ENCODE measurements at regions not wholly inside any gene's neighbourhood (a gene's known extent, or its start where the extent isn't known, plus 50 kb on each side); places are given as distances from the start of the nearest gene placed in this dataset.

DNA sequence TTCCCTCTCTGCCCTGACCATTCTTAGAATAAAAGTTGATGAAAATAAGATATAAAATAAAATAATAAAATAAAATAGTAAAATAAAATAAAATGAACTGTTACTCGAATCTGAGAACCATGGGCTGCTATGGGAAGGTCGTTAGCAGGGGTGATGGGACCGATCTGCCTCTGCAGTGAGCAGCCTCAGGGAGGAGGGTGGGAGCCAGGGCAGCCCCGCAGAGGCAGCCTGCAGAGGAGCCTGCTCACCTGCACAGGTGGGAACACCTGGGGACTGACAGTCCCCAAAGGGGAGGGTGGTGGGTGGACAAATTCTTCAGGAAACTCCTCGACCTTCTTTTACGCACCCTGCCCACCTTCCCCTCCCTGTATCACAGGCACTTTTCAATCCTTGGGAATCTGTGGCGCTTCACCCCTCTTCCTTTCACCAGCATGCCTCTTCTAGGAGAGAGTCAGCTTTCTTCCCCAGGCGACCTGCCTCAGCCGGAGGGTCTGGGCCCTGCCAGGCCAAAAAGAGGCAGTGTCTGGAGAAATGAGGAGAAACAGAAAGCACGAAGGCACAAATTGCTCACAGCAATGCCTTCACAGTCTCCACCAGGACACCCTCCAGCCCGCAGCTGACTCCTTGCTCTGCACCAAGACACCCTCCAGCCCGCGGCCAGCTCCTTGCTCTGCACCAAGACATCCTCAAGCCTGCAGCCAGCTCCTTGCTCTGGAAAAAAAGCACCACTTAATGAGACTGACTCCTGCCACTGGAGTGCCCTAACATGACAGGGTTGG, 368.4 kb upstream of the SHH start:
- ChIA-PET POLR2A (no interaction called here), CTCF (no interaction called here)
- Histone ChIP-seq H3K9me3 (ENCODE audit: low read length) (no peaks in the 10 kb centered on the region), H3K4me3 (ENCODE audit: low read length) (no peak overlapping the region), H3K27ac (ENCODE audit: low read depth, low read length) (no peak overlapping the region), H3K36me3 (ENCODE audit: insufficient read depth, low read length) (no peaks in the 10 kb centered on the region), H3K27me3 (ENCODE audit: insufficient read depth, low read length, poor library complexity, severe bottlenecking) (no peaks in the 10 kb centered on the region), H3K4me1 (ENCODE audit: insufficient read depth, low read length) (no peaks in the 10 kb centered on the region)
- Mint-ChIP-seq H3K36me3 (peaks cover 0 to under 1% (median 0%) of the 10 kb centered on the region in 3 donors), H3K4me1 (no peaks in the 10 kb centered on the region), H3K4me3 (no peak overlapping the region), H3K27me3 (peaks cover 3 to 5% of the 10 kb centered on the region in 2 donors), H3K9me3 (peaks cover 0 to 5% (median 0%) of the 10 kb centered on the region in 5 donors), H3K27ac (no peak overlapping the region)
- DNase-seq = no peak

DNA sequence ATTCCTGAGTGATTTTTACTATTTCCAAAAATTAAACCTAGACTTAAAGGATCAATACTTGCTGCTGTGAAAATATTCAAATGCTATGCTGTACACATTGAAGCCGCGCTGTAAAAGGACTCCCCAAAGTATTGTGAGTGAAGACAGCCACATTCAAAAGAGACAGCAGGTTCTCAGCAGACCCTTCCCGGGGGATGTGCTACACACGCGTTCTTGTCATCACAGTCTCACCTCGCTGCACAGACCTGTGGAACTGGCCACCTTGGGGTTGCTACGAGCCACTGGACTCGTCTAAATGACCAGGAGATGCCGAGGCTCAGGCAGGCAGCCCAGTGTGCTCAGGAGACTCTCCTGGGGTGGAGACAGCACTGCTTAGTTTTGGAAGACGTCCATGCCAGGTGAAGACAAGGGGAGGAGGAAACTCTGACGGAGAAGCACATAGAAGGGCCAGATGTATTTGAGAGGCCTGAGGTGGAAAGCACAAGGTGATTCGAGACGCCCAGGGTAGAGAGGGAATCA, 367.7 kb upstream of the SHH start:
- POLR2A ChIA-PET = no interaction called here
- no peaks in the 10 kb centered on the region for H3K36me3 ChIP-seq (ENCODE audit: insufficient read depth, low read length)
- no peak overlapping the region for H3K27ac ChIP-seq (ENCODE audit: low read depth, low read length)
- no peak overlapping the region for H3K4me3 ChIP-seq (ENCODE audit: low read length)
- H3K4me1 ChIP-seq (ENCODE audit: insufficient read depth, low read length) = no peaks in the 10 kb centered on the region
- Mint-ChIP-seq H3K4me1 (no peaks in the 10 kb centered on the region), H3K9me3 (peaks cover 0 to 4% (median 0%) of the 10 kb centered on the region in 5 donors), H3K36me3 (no peaks in the 10 kb centered on the region), H3K27ac (no peak overlapping the region), H3K27me3 (peaks cover 3 to 5% of the 10 kb centered on the region in 2 donors), H3K4me3 (no peak overlapping the region)
- no peaks in the 10 kb centered on the region for H3K27me3 ChIP-seq (ENCODE audit: insufficient read depth, low read length, poor library complexity, severe bottlenecking)
- DNase-seq = no peak
- no peaks in the 10 kb centered on the region for H3K9me3 ChIP-seq (ENCODE audit: low read length)
- CTCF ChIA-PET = no interaction called here

DNA sequence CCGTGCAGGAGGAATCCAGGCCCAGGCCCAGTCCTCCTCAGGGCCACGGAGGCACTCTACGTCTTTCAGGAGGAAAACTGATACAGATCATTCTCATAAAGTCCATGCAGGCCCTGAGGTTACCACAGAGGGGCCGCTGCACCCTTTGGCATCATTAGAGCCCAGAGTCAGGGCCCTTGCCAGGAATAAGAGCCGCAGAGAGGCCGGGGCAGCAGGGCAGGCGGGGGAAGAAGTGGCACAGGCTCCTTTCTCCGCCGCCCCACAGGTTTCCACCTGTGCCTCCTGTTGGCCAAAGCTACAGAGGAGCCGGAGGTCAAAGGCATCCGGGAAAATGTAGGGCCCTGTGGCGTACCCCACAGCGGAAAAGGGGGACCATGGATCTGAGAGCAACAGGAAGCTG, 366.6 kb upstream of the SHH start:
- Mint-ChIP-seq H3K27me3 (peaks cover 3 to 4% of the 10 kb centered on the region in 2 donors), H3K4me3 (no peak overlapping the region), H3K9me3 (peaks cover 0 to 4% (median 0%) of the 10 kb centered on the region in 5 donors), H3K4me1 (no peaks in the 10 kb centered on the region), H3K27ac (no peak overlapping the region), H3K36me3 (no peaks in the 10 kb centered on the region)
- POLR2A ChIA-PET = no interaction called here
- DNase-seq = no peak
- no peaks in the 10 kb centered on the region for H3K27me3 ChIP-seq (ENCODE audit: insufficient read depth, low read length, poor library complexity, severe bottlenecking)
- H3K4me1 ChIP-seq (ENCODE audit: insufficient read depth, low read length) = no peaks in the 10 kb centered on the region
- H3K36me3 ChIP-seq (ENCODE audit: insufficient read depth, low read length) = no peaks in the 10 kb centered on the region
- no peaks in the 10 kb centered on the region for H3K9me3 ChIP-seq (ENCODE audit: low read length)
- no peak overlapping the region for H3K4me3 ChIP-seq (ENCODE audit: low read length)
- H3K27ac ChIP-seq (ENCODE audit: low read depth, low read length) = no peak overlapping the region
- CTCF ChIA-PET = no interaction called here

DNA sequence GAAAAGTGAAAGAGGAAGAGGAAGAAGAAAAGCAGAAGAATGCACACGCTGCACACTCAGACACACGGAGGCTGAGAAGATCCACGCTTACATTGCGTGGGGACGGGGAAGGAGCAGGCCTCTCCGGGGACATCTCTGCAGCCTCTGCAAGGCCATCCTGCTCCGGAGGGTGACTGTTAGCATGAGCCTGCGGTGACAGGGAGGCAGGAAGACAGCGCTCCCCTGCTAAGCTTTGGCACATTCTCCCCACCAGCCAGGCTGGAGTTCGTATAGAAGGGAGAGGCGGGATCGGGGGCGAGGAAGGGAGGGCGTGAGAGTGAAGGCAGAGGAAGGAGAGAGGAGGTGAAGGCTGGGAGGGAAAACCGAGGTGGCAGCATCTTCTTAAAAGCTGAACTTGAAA, 366.0 kb upstream of the SHH start:
- no peak overlapping the region for H3K4me3 ChIP-seq (ENCODE audit: low read length)
- H3K4me1 Mint-ChIP-seq = no peaks in the 10 kb centered on the region

DNA sequence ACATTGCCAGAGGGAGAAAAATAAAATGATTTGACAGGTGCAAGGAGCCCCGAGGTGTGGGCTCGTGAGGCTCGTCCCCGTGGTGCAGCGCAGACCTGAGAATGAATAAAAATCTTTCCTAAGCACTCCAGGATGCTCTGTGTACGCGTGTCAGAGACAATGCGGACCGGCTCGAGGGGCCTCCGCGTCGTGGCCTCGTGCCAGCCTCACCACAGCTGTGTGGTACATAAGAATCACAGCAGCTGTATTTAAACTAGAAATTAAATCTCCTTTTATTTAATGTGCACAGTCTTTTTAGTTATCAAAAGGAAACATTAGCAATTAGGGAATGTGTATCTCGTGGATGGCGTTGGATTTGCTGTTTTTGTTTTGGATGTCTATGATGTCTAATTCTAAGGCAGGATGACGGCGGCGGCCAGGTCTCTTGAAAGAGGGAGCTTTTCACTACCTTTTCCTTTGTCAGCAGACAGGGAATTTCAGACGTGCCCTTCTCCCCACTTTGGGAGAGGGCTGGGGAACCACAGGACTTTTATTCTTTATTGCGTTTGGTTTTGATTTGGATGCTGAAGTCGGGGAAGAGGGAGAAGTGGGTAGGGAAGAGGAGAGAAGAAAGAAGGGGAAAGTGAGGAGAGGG, 365.3 kb upstream of the SHH start:
- no peaks in the 10 kb centered on the region for H3K36me3 ChIP-seq (ENCODE audit: insufficient read depth, low read length)
- no peaks in the 10 kb centered on the region for H3K4me1 ChIP-seq (ENCODE audit: insufficient read depth, low read length)
- Mint-ChIP-seq H3K36me3 (no peaks in the 10 kb centered on the region), H3K4me3 (no peak overlapping the region), H3K9me3 (peaks cover 0 to 4% (median 0%) of the 10 kb centered on the region in 5 donors), H3K4me1 (no peaks in the 10 kb centered on the region), H3K27ac (no peak overlapping the region), H3K27me3 (peaks cover 3 to 7% of the 10 kb centered on the region in 2 donors)
- no peak overlapping the region for H3K27ac ChIP-seq (ENCODE audit: low read depth, low read length)
- no peaks in the 10 kb centered on the region for H3K9me3 ChIP-seq (ENCODE audit: low read length)
- no peak overlapping the region for H3K4me3 ChIP-seq (ENCODE audit: low read length)
- no peak for DNase-seq
- POLR2A ChIA-PET = no interaction called here
- CTCF ChIA-PET = no interaction called here
- no peaks in the 10 kb centered on the region for H3K27me3 ChIP-seq (ENCODE audit: insufficient read depth, low read length, poor library complexity, severe bottlenecking)

More for the DNA sequence above, 366.0 kb upstream of the SHH start:
- H3K4me1 ChIP-seq (ENCODE audit: insufficient read depth, low read length) = no peaks in the 10 kb centered on the region
- Mint-ChIP-seq H3K27me3 (peaks cover 3 to 4% of the 10 kb centered on the region in 2 donors), H3K36me3 (no peaks in the 10 kb centered on the region), H3K4me3 (no peak overlapping the region), H3K9me3 (peaks cover 0 to 4% (median 0%) of the 10 kb centered on the region in 5 donors), H3K27ac (no peak overlapping the region)
- H3K27ac ChIP-seq (ENCODE audit: low read depth, low read length) = no peak overlapping the region
- no peak for DNase-seq
- no peaks in the 10 kb centered on the region for H3K9me3 ChIP-seq (ENCODE audit: low read length)
- H3K36me3 ChIP-seq (ENCODE audit: insufficient read depth, low read length) = no peaks in the 10 kb centered on the region
- ChIA-PET CTCF (no interaction called here), POLR2A (no interaction called here)
- H3K27me3 ChIP-seq (ENCODE audit: insufficient read depth, low read length, poor library complexity, severe bottlenecking) = no peaks in the 10 kb centered on the region

DNA sequence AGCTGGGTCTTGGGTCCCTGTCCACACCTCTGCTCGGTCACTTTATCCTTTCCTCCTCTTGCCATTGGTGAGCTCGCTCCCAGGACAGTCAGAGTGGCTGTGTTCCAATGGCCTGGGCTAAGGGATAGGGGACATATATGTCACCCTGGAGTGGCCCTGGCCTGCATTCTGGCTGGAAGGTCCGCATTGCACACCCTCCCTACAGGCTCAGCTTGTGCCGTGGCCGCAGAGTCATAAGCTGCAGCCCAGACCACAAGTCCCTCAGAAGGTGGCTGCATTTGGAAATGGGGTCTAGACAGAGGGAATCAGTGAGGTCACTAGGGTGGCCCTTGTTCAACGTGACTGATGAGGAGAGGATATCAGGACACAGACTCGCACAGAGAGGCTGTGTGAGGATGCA, 363.8 kb upstream of the SHH start:
- H3K9me3 Mint-ChIP-seq = peaks cover 0 to 4% (median 0%) of the 10 kb centered on the region in 5 donors
- ChIA-PET POLR2A (no interaction called here), CTCF (no interaction called here)
- Histone ChIP-seq H3K4me1 (ENCODE audit: insufficient read depth, low read length) (no peaks in the 10 kb centered on the region), H3K9me3 (ENCODE audit: low read length) (no peaks in the 10 kb centered on the region), H3K36me3 (ENCODE audit: insufficient read depth, low read length) (no peaks in the 10 kb centered on the region), H3K27ac (ENCODE audit: low read depth, low read length) (no peak overlapping the region), H3K4me3 (ENCODE audit: low read length) (no peak overlapping the region), H3K27me3 (ENCODE audit: insufficient read depth, low read length, poor library complexity, severe bottlenecking) (no peaks in the 10 kb centered on the region)
- no peaks in the 10 kb centered on the region for H3K36me3 Mint-ChIP-seq
- no peak for DNase-seq
- H3K4me1 Mint-ChIP-seq = no peaks in the 10 kb centered on the region
- H3K4me3 Mint-ChIP-seq = no peak overlapping the region
- no peak overlapping the region for H3K27ac Mint-ChIP-seq
- peaks cover 3 to 7% of the 10 kb centered on the region in 2 donors for H3K27me3 Mint-ChIP-seq

DNA sequence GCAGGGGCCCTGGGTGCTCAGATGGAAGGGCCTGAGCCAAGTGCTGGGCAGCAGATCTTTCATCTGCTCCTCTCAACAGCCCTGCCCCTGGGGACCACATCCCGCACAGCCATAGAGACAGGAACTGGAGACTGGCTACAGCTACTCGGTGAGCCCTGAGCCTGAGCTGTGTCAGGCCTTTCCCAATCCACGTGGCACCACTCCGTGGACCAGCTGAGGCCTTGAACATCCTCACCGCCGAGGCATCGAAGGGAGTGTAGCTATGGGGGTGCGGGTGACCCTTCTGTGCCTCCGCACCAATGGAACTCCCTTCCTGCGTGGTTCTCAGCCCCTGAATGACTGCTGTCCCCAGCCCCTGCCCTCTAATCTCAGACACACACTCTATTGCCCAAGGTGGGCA, 362.7 kb upstream of the SHH start:
- H3K9me3 ChIP-seq (ENCODE audit: low read length) = no peaks in the 10 kb centered on the region

DNA sequence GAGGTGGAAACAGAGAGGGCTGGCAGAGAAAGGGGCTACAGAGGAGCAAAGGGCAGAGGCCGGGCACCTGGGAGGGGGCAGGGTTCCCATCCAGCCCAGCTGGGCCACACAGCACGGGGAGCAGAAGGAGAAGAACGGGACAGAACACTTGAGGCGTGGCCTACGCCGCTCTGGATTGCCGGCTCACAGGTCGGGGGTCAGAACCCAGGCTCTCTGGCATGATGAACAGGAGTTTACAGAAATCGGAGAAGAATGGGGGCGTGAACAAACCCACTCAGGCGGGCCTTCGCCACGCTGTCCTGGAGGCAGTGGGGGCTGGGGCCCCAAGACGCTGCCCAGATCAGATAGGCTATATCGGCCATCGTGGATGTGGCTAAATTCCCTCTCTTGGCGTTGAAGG, 362.2 kb upstream of the SHH start:
- Mint-ChIP-seq H3K36me3 (no peaks in the 10 kb centered on the region), H3K4me3 (no peak overlapping the region), H3K27me3 (peaks cover 0 to 7% of the 10 kb centered on the region in 2 donors), H3K4me1 (no peaks in the 10 kb centered on the region), H3K9me3 (peaks cover 0 to 2% (median 0%) of the 10 kb centered on the region in 5 donors), H3K27ac (no peak overlapping the region)
- Histone ChIP-seq H3K4me1 (ENCODE audit: insufficient read depth, low read length) (no peaks in the 10 kb centered on the region), H3K4me3 (ENCODE audit: low read length) (no peak overlapping the region), H3K27ac (ENCODE audit: low read depth, low read length) (no peak overlapping the region), H3K36me3 (ENCODE audit: insufficient read depth, low read length) (no peaks in the 10 kb centered on the region), H3K9me3 (ENCODE audit: low read length) (no peaks in the 10 kb centered on the region), H3K27me3 (ENCODE audit: insufficient read depth, low read length, poor library complexity, severe bottlenecking) (no peaks in the 10 kb centered on the region)
- POLR2A ChIA-PET = no interaction called here
- no peak for DNase-seq
- CTCF ChIA-PET = no interaction called here

More for the DNA sequence above, 362.7 kb upstream of the SHH start:
- DNase-seq = no peak
- no peak overlapping the region for H3K4me3 ChIP-seq (ENCODE audit: low read length)
- H3K27me3 Mint-ChIP-seq = peaks cover 2 to 7% of the 10 kb centered on the region in 2 donors
- no peak overlapping the region for H3K27ac Mint-ChIP-seq
- H3K36me3 ChIP-seq (ENCODE audit: insufficient read depth, low read length) = no peaks in the 10 kb centered on the region
- CTCF ChIA-PET = no interaction called here
- H3K4me1 Mint-ChIP-seq = no peaks in the 10 kb centered on the region
- H3K27ac ChIP-seq (ENCODE audit: low read depth, low read length) = no peak overlapping the region
- H3K4me1 ChIP-seq (ENCODE audit: insufficient read depth, low read length) = no peaks in the 10 kb centered on the region
- no peaks in the 10 kb centered on the region for H3K36me3 Mint-ChIP-seq
- H3K4me3 Mint-ChIP-seq = no peak overlapping the region
- H3K9me3 Mint-ChIP-seq = peaks cover 0 to 4% (median 0%) of the 10 kb centered on the region in 5 donors
- H3K27me3 ChIP-seq (ENCODE audit: insufficient read depth, low read length, poor library complexity, severe bottlenecking) = no peaks in the 10 kb centered on the region
- POLR2A ChIA-PET = no interaction called here

Measured in CD8-positive, alpha-beta memory T cell (primary cell).